HEK293 (cell line): ENCODE measurements at regions not wholly inside any gene's neighbourhood (a gene's known extent, or its start where the extent isn't known, plus 50 kb on each side); places are given as distances from the start of the nearest gene placed in this dataset.
"Not testable (repeated sequence)": the region's sequence is repeated elsewhere in the genome, so short reads cannot be mapped to it uniquely, and the experiment has no call there.

Experiments
- TCF7L2 ChIP-seq: IDR thresholded peaks from 2 replicates; pipeline ENCODE4 v1.6.1; 2011; ENCODE audit warnings: low read depth, mild to moderate bottlenecking, inconsistent platforms, low read length, moderate library complexity, borderline replicate concordance
- YY1 ChIP-seq: fragments of 450-650 bp; formaldehyde crosslinking; IDR thresholded peaks from 2 replicates; pipeline ENCODE4 v1.5.1; 2018; ENCODE audit warnings: missing biosample characterization, missing genetic modification characterization
- ZBTB21 ChIP-seq: fragments of 450-650 bp; formaldehyde crosslinking; IDR thresholded peaks from 2 replicates; pipeline ENCODE4 v1.5.1; 2017; ENCODE audit warnings: missing biosample characterization, missing genetic modification characterization
- ZFHX2 ChIP-seq: fragments of 450-650 bp; formaldehyde crosslinking; conservative IDR thresholded peaks from 2 replicates; pipeline ENCODE4 v1.5.1; 2016; ENCODE audit warnings: missing biosample characterization, missing genetic modification characterization
- ZNF121 ChIP-seq: fragments of 450-650 bp; formaldehyde crosslinking; IDR thresholded peaks from 2 replicates; pipeline ENCODE4 v1.5.1; 2016; ENCODE audit warnings: missing biosample characterization, missing genetic modification characterization
- ZNF175 ChIP-seq: fragments of 450-650 bp; formaldehyde crosslinking; IDR thresholded peaks from 2 replicates; pipeline ENCODE4 v1.5.1; 2016; ENCODE audit warnings: missing biosample characterization, missing genetic modification characterization
- ZNF423 ChIP-seq: fragments of 450-650 bp; formaldehyde crosslinking; IDR thresholded peaks from 2 replicates; pipeline ENCODE4 v1.5.1; 2016; ENCODE audit warnings: missing biosample characterization, missing genetic modification characterization
- ZNF629 ChIP-seq: fragments of 450-650 bp; formaldehyde crosslinking; IDR thresholded peaks from 2 replicates; pipeline ENCODE4 v1.5.1; 2017; ENCODE audit warnings: missing biosample characterization, missing genetic modification characterization
- TF ChIP-seq, protein P1 (sequence below): fragments of 450-650 bp; formaldehyde crosslinking; IDR thresholded peaks from 2 replicates; pipeline ENCODE4 v1.5.1; 2016; ENCODE audit warnings: missing biosample characterization, missing genetic modification characterization
- TF ChIP-seq, protein P2 (sequence below): fragments of 450-650 bp; formaldehyde crosslinking; IDR thresholded peaks from 2 replicates; pipeline ENCODE4 v1.5.1; 2016; ENCODE audit warnings: missing biosample characterization, missing genetic modification characterization, low read depth
- TF ChIP-seq, protein P3 (sequence below): fragments of 450-650 bp; formaldehyde crosslinking; IDR thresholded peaks from 2 replicates; pipeline ENCODE4 v1.5.1; 2016; ENCODE audit warnings: missing biosample characterization, missing genetic modification characterization
- TF ChIP-seq, protein P4 (sequence below): fragments of 450-650 bp; formaldehyde crosslinking; IDR thresholded peaks from 2 replicates; pipeline ENCODE4 v1.5.1; 2017; ENCODE audit warnings: missing biosample characterization, missing genetic modification characterization
- TF ChIP-seq, protein P5 (sequence below): fragments of 450-650 bp; formaldehyde crosslinking; IDR thresholded peaks from 2 replicates; pipeline ENCODE4 v1.5.1; 2016; ENCODE audit warnings: missing biosample characterization, missing genetic modification characterization

DNA sequence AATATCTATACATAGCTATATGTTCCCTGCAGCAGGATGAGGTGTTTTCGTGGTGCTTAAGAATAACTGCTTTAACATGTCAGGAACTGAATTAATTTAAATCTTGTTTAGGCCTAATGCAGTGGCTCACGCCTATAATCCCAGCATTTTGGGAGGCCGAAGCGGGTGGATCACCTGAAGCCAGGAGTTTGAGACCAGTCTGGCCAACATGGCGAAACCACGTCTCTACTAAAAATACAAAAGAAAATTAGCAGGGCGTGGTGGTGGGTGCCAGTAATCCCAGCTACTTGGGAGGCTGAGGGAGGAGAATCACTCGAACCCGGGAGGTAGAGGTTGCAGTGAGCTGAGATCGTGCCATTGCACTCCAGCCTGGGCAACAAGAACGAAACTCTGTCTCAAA is 717.8 kb upstream of the EPHA7 start:
- TF ChIP-seq, protein P1, sequence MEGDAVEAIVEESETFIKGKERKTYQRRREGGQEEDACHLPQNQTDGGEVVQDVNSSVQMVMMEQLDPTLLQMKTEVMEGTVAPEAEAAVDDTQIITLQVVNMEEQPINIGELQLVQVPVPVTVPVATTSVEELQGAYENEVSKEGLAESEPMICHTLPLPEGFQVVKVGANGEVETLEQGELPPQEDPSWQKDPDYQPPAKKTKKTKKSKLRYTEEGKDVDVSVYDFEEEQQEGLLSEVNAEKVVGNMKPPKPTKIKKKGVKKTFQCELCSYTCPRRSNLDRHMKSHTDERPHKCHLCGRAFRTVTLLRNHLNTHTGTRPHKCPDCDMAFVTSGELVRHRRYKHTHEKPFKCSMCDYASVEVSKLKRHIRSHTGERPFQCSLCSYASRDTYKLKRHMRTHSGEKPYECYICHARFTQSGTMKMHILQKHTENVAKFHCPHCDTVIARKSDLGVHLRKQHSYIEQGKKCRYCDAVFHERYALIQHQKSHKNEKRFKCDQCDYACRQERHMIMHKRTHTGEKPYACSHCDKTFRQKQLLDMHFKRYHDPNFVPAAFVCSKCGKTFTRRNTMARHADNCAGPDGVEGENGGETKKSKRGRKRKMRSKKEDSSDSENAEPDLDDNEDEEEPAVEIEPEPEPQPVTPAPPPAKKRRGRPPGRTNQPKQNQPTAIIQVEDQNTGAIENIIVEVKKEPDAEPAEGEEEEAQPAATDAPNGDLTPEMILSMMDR (tag by site-specific recombination), result not testable (repeated sequence)
- not testable (repeated sequence) for TF ChIP-seq ZFHX2 (tag by site-specific recombination); YY1; TCF7L2; ZNF629; ZNF423 (tag by site-specific recombination); ZNF175 (tag by site-specific recombination); ZNF121 (tag by site-specific recombination); ZBTB21 (tag by site-specific recombination)
- TF ChIP-seq, protein P2, sequence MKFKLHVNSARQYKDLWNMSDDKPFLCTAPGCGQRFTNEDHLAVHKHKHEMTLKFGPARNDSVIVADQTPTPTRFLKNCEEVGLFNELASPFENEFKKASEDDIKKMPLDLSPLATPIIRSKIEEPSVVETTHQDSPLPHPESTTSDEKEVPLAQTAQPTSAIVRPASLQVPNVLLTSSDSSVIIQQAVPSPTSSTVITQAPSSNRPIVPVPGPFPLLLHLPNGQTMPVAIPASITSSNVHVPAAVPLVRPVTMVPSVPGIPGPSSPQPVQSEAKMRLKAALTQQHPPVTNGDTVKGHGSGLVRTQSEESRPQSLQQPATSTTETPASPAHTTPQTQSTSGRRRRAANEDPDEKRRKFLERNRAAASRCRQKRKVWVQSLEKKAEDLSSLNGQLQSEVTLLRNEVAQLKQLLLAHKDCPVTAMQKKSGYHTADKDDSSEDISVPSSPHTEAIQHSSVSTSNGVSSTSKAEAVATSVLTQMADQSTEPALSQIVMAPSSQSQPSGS, result not testable (repeated sequence)
- TF ChIP-seq, protein P3, sequence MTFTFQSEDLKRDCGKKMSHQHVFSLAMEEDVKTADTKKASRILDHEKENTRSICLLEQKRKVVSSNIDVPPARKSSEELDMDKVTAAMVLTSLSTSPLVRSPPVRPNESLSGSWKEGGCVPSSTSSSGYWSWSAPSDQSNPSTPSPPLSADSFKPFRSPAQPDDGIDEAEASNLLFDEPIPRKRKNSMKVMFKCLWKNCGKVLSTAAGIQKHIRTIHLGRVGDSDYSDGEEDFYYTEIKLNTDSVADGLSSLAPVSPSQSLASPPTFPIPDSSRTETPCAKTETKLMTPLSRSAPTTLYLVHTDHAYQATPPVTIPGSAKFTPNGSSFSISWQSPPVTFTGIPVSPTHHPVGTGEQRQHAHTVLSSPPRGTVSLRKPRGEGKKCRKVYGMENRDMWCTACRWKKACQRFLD (tag by site-specific recombination), result not testable (repeated sequence)
- TF ChIP-seq, protein P4, sequence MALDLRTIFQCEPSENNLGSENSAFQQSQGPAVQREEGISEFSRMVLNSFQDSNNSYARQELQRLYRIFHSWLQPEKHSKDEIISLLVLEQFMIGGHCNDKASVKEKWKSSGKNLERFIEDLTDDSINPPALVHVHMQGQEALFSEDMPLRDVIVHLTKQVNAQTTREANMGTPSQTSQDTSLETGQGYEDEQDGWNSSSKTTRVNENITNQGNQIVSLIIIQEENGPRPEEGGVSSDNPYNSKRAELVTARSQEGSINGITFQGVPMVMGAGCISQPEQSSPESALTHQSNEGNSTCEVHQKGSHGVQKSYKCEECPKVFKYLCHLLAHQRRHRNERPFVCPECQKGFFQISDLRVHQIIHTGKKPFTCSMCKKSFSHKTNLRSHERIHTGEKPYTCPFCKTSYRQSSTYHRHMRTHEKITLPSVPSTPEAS (tag by site-specific recombination), result not testable (repeated sequence)
- TF ChIP-seq, protein P5, sequence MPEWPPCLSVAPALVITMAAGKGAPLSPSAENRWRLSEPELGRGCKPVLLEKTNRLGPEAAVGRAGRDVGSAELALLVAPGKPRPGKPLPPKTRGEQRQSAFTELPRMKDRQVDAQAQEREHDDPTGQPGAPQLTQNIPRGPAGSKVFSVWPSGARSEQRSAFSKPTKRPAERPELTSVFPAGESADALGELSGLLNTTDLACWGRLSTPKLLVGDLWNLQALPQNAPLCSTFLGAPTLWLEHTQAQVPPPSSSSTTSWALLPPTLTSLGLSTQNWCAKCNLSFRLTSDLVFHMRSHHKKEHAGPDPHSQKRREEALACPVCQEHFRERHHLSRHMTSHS (tag by site-specific recombination), result not testable (repeated sequence)
